Mesenchymal stem cell (in vitro differentiated cells and primary cell): ENCODE measurements at regions not wholly inside any gene's neighbourhood (a gene's known extent, or its start where the extent isn't known, plus 50 kb on each side); places are given as distances from the start of the nearest gene placed in this dataset.

Experiments used
- DNase-seq: peaks from one replicate; pipeline ENCODE4 v3.0.0-alpha.2; 2013
- H2AFZ ChIP-seq: one replicate; pipeline ENCODE4 v1.6.1; 2013; ENCODE audit warnings: low read depth, mild to moderate bottlenecking, control low read depth, inconsistent platforms, low read length, moderate library complexity
- H2AK5ac ChIP-seq: 2 replicates; pipeline ENCODE4 v1.6.1; 2013; ENCODE audit warnings: low read length, moderate library complexity, mild to moderate bottlenecking, inconsistent platforms; ENCODE audit not compliant: severe bottlenecking
- H2BK120ac ChIP-seq: one replicate; pipeline ENCODE4 v1.6.1; 2013; ENCODE audit warnings: low read depth, mild to moderate bottlenecking, inconsistent platforms, low read length, moderate library complexity
- H2BK12ac ChIP-seq, 2 experiments: one replicate each; pipeline ENCODE4 v1.6.1; 2013; ENCODE audit warnings: inconsistent platforms in 2 of 2, low read length in 2 of 2, mild to moderate bottlenecking in 2 of 2, moderate library complexity in 2 of 2, control low read depth in 1 of 2
- H2BK15ac ChIP-seq: one replicate; pipeline ENCODE4 v1.6.1; 2013; ENCODE audit warnings: mild to moderate bottlenecking, low read depth, inconsistent platforms; ENCODE audit not compliant: poor library complexity, severe bottlenecking
- H2BK5ac ChIP-seq: 2 replicates; pipeline ENCODE4 v1.6.1; 2013; ENCODE audit warnings: low read depth, mild to moderate bottlenecking, low read length, control low read depth, inconsistent platforms; ENCODE audit not compliant: poor library complexity, severe bottlenecking
- H3K14ac ChIP-seq, 2 experiments: one replicate each; pipeline ENCODE4 v1.6.1; 2013; ENCODE audit warnings: inconsistent platforms in 2 of 2, low read length in 2 of 2, control low read depth in 1 of 2, mild to moderate bottlenecking in 1 of 2, moderate library complexity in 1 of 2
- H3K18ac ChIP-seq, 2 experiments: one replicate each; pipeline ENCODE4 v1.6.1; 2013; ENCODE audit warnings: inconsistent platforms in 2 of 2, low read length in 2 of 2, control low read depth in 1 of 2, low read depth in 1 of 2, mild to moderate bottlenecking in 1 of 2
- H3K23ac ChIP-seq, 2 experiments: one replicate each; pipeline ENCODE4 v1.6.1; 2013; ENCODE audit warnings: inconsistent platforms in 2 of 2, low read length in 2 of 2, mild to moderate bottlenecking in 2 of 2, moderate library complexity in 2 of 2, control low read depth in 1 of 2
- H3K27ac ChIP-seq: 2 replicates; pipeline ENCODE4 v1.5.1; 2013; ENCODE audit warnings: mild to moderate bottlenecking, moderate library complexity, low read length, control low read depth, inconsistent platforms; ENCODE audit not compliant: poor library complexity, severe bottlenecking
- H3K27me3 ChIP-seq, 2 experiments: 2 replicates each; pipeline versions ENCODE4 v1.6.1 to v1.7.0; 2013; ENCODE audit warnings: low read length in 2 of 2, mild to moderate bottlenecking in 2 of 2, moderate library complexity in 2 of 2, control low read depth in 1 of 2, inconsistent platforms in 1 of 2; ENCODE audit not compliant: control insufficient read depth in 1 of 2, insufficient read depth in 1 of 2
- H3K36me3 ChIP-seq, 2 experiments: 2 replicates each; pipeline versions ENCODE4 v1.6.1 to v1.7.0; 2013; ENCODE audit warnings: low read length in 2 of 2, control low read depth in 1 of 2, inconsistent platforms in 1 of 2, low read depth in 1 of 2, mild to moderate bottlenecking in 1 of 2; ENCODE audit not compliant: insufficient read depth in 2 of 2, control insufficient read depth in 1 of 2
- H3K4ac ChIP-seq, 2 experiments: one replicate each; pipeline ENCODE4 v1.6.1; 2013; ENCODE audit warnings: inconsistent platforms in 2 of 2, low read length in 2 of 2, mild to moderate bottlenecking in 2 of 2, moderate library complexity in 2 of 2, control low read depth in 1 of 2, low read depth in 1 of 2
- H3K4me1 ChIP-seq: 2 replicates; pipeline ENCODE4 v1.6.1; 2013; ENCODE audit warnings: low read depth, low read length, control low read depth; ENCODE audit not compliant: control insufficient read depth, insufficient read depth
- H3K4me2 ChIP-seq: 2 replicates; pipeline ENCODE4 v1.6.1; 2013; ENCODE audit warnings: low read length, mild to moderate bottlenecking, inconsistent platforms; ENCODE audit not compliant: poor library complexity, severe bottlenecking
- H3K4me3 ChIP-seq, 2 experiments: 2 replicates each; pipeline versions ENCODE4 v1.5.1 to v1.7.0; 2013; ENCODE audit warnings: low read length in 2 of 2, mild to moderate bottlenecking in 2 of 2, control low read depth in 1 of 2, low read depth in 1 of 2; ENCODE audit not compliant: insufficient read depth in 1 of 2
- H3K79me1 ChIP-seq: replicated peaks from 2 replicates; pipeline ENCODE4 v1.6.1; 2013; ENCODE audit warnings: mild to moderate bottlenecking, control low read depth, low read length, inconsistent platforms; ENCODE audit not compliant: poor library complexity, severe bottlenecking
- H3K9ac ChIP-seq: 2 replicates; pipeline ENCODE4 v1.7.0; 2013; ENCODE audit warnings: mild to moderate bottlenecking, low read length, moderate library complexity
- H3K9me3 ChIP-seq: 2 replicates; pipeline ENCODE4 v1.7.0; 2013; ENCODE audit warnings: mild to moderate bottlenecking, low read length; ENCODE audit not compliant: control insufficient read depth
- H4K8ac ChIP-seq: one replicate; pipeline ENCODE4 v1.6.1; 2013; ENCODE audit warnings: inconsistent platforms, mild to moderate bottlenecking, low read length, moderate library complexity
- H4K91ac ChIP-seq: one replicate; pipeline ENCODE4 v1.6.1; 2013; ENCODE audit warnings: mild to moderate bottlenecking, low read length, inconsistent platforms
- WGBS: methylation state at CpG from one replicate; pipeline ENCODE4 v1.1.7; 2013; ENCODE audit warnings: mixed read lengths; 5-methylcytosine and 5-hydroxymethylcytosine counted together

GRCh38 chr15:94815110-94815731 lies 583.9 kb downstream of the MCTP2 start:
- H3K4ac ChIP-seq: no peak overlapping the region
- DNase-seq: no peak
- no peak overlapping the region for H3K14ac ChIP-seq
- H3K79me1 ChIP-seq: no peaks in the 10 kb centered on the region
- H2AFZ ChIP-seq: no peak overlapping the region
- no peak overlapping the region for H2BK120ac ChIP-seq
- H2BK15ac ChIP-seq: no peak overlapping the region
- peaks cover 9% of the 10 kb centered on the region for H3K9me3 ChIP-seq
- no peak overlapping the region for H3K18ac ChIP-seq
- no peak overlapping the region for H4K91ac ChIP-seq
- no peak overlapping the region for H2BK5ac ChIP-seq
- no peak overlapping the region for H2BK12ac ChIP-seq
- H3K9ac ChIP-seq: no peak overlapping the region
- no peaks in the 10 kb centered on the region for H3K4me1 ChIP-seq
- H4K8ac ChIP-seq: no peak overlapping the region
- no peak overlapping the region for H3K4me3 ChIP-seq
- H3K27ac ChIP-seq: no peak overlapping the region
- H3K36me3 ChIP-seq: no peaks in the 10 kb centered on the region
- H2AK5ac ChIP-seq: no peak overlapping the region
- no peaks in the 10 kb centered on the region for H3K27me3 ChIP-seq
- WGBS: 73% methylated on average over 3 of the region's 4 CpGs
- no peak overlapping the region for H3K23ac ChIP-seq
- no peak overlapping the region for H3K4me2 ChIP-seq

- no peak overlapping the region for H2BK15ac ChIP-seq
- 88% methylated on average over 5 of the region's 5 CpGs for whole genome bisulfite sequencing
These were observed 584.6 kb downstream of the MCTP2 start for GRCh38 chr15:94815914-94816313.

GRCh38 chr15:94829887-94830884 lies 598.8 kb downstream of the MCTP2 start:
- Histone ChIP-seq H2BK15ac (no peak overlapping the region), H3K36me3 (no peaks in the 10 kb centered on the region), H2AFZ (no peak overlapping the region), H3K79me1 (no peaks in the 10 kb centered on the region), H4K8ac (no peak overlapping the region), H3K18ac (no peak overlapping the region), H3K9ac (no peak overlapping the region), H3K9me3 (peaks cover 11% of the 10 kb centered on the region), H3K27me3 (no peaks in the 10 kb centered on the region), H3K23ac (no peak overlapping the region), H3K27ac (no peak overlapping the region), H3K4ac (no peak overlapping the region), H3K4me1 (no peaks in the 10 kb centered on the region), H2BK120ac (no peak overlapping the region), H3K4me2 (no peak overlapping the region), H3K14ac (peak overlapping the region in 1 of 2 experiments; percentile 9), H4K91ac (no peak overlapping the region), H2BK5ac (no peak overlapping the region), H3K4me3 (no peak overlapping the region), H2BK12ac (no peak overlapping the region), H2AK5ac (no peak overlapping the region)
- WGBS: 86% methylated on average over 15 of the region's 15 CpGs
- DNase-seq: no peak

More at GRCh38 chr15:94815914-94816313, 584.6 kb downstream of the MCTP2 start:
- H3K27me3 ChIP-seq: no peaks in the 10 kb centered on the region
- no peak overlapping the region for H3K4me3 ChIP-seq
- no peak overlapping the region for H3K27ac ChIP-seq
- H3K9ac ChIP-seq: no peak overlapping the region
- H2BK12ac ChIP-seq: no peak overlapping the region
- peaks cover 12% of the 10 kb centered on the region for H3K9me3 ChIP-seq
- H3K36me3 ChIP-seq: no peaks in the 10 kb centered on the region
- no peak overlapping the region for H3K4me2 ChIP-seq
- H3K4ac ChIP-seq: no peak overlapping the region
- no peak overlapping the region for H2AFZ ChIP-seq
- no peak overlapping the region for H2BK5ac ChIP-seq
- no peak overlapping the region for H3K18ac ChIP-seq
- H3K14ac ChIP-seq: no peak overlapping the region
- H4K91ac ChIP-seq: no peak overlapping the region
- no peaks in the 10 kb centered on the region for H3K79me1 ChIP-seq
- H2AK5ac ChIP-seq: no peak overlapping the region
- H3K4me1 ChIP-seq: no peaks in the 10 kb centered on the region
- H4K8ac ChIP-seq: no peak overlapping the region
- DNase-seq: no peak
- H2BK120ac ChIP-seq: no peak overlapping the region
- no peak overlapping the region for H3K23ac ChIP-seq

- H3K36me3 ChIP-seq: no peaks in the 10 kb centered on the region
- no peak overlapping the region for H2AK5ac ChIP-seq
- H3K4ac ChIP-seq: no peak overlapping the region
- H3K18ac ChIP-seq: no peak overlapping the region
- no peak overlapping the region for H3K4me2 ChIP-seq
- no peaks in the 10 kb centered on the region for H3K4me1 ChIP-seq
- no peak overlapping the region for H3K14ac ChIP-seq
- no peak overlapping the region for H4K91ac ChIP-seq
- no peak overlapping the region for H2AFZ ChIP-seq
- H3K27ac ChIP-seq: no peak overlapping the region
- H3K27me3 ChIP-seq: no peaks in the 10 kb centered on the region
- H2BK120ac ChIP-seq: no peak overlapping the region
- no peak overlapping the region for H2BK5ac ChIP-seq
- DNase-seq: no peak
- WGBS: 100% methylated on average over 3 of the region's 3 CpGs
- H4K8ac ChIP-seq: no peak overlapping the region
- no peak overlapping the region for H2BK12ac ChIP-seq
- H3K9ac ChIP-seq: no peak overlapping the region
- H3K9me3 ChIP-seq: peaks cover 19% of the 10 kb centered on the region
- H2BK15ac ChIP-seq: no peak overlapping the region
- H3K23ac ChIP-seq: no peak overlapping the region
- no peaks in the 10 kb centered on the region for H3K79me1 ChIP-seq
- no peak overlapping the region for H3K4me3 ChIP-seq
These were observed 602.6 kb downstream of the MCTP2 start for GRCh38 chr15:94834000-94834399.
